Esophagus squamous epithelium (tissue), 4 donors: ENCODE measurements at regions not wholly inside any gene's neighbourhood (a gene's known extent, or its start where the extent isn't known, plus 50 kb on each side); places are given as distances from the start of the nearest gene placed in this dataset.

Source experiments
- POLR2A ChIP-seq, 4 donors: fragments of 450-650 bp; IDR thresholded peaks; one replicate each; pipeline ENCODE4 v1.6.1; 2017; ENCODE audit warnings: antibody characterized with exemption in 4 of 4, mild to moderate bottlenecking in 4 of 4, moderate library complexity in 3 of 4
- TF ChIP-seq, protein P1 (sequence below), 6 experiments: fragments of 450-650 bp in 4 of 6; fragments of 200-600 bp in 2 of 6; sonication (generic) in 2 of 6; IDR thresholded peaks; one replicate each; pipeline ENCODE4 v1.5.1; 2016 to 2019; ENCODE audit warnings: antibody characterized with exemption in 6 of 6, mild to moderate bottlenecking in 4 of 6, moderate library complexity in 4 of 6

DNA sequence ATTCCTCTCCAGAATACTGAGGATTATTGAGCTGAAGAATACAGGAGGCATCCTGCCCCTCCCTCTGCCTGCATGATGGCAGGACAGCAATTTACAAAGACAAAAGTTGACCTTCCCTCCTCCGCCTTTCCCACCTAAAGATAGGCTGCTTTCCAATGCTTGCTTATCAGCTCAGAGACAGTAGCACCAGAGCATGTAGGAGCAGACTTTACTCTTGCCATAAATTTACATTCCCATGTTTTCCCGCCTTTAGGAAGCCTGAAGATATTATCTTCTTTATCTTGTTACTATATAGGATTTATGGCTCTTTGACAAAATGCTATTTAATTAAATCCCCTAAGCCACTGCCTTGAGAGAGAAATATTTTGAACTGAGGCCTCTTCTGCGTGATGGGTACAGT is 135.6 kb upstream of the HNMT start:
- TF ChIP-seq, protein P1, sequence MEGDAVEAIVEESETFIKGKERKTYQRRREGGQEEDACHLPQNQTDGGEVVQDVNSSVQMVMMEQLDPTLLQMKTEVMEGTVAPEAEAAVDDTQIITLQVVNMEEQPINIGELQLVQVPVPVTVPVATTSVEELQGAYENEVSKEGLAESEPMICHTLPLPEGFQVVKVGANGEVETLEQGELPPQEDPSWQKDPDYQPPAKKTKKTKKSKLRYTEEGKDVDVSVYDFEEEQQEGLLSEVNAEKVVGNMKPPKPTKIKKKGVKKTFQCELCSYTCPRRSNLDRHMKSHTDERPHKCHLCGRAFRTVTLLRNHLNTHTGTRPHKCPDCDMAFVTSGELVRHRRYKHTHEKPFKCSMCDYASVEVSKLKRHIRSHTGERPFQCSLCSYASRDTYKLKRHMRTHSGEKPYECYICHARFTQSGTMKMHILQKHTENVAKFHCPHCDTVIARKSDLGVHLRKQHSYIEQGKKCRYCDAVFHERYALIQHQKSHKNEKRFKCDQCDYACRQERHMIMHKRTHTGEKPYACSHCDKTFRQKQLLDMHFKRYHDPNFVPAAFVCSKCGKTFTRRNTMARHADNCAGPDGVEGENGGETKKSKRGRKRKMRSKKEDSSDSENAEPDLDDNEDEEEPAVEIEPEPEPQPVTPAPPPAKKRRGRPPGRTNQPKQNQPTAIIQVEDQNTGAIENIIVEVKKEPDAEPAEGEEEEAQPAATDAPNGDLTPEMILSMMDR (IDR thresholded peaks at IDR 0.05): no peak
- no peak for TF ChIP-seq POLR2A (IDR thresholded peaks at IDR 0.05)
